Peyer's patch (tissue), 4 donors: ENCODE measurements at regions not wholly inside any gene's neighbourhood (a gene's known extent, or its start where the extent isn't known, plus 50 kb on each side); places are given as distances from the start of the nearest gene placed in this dataset.

Experiments
- DNase-seq, 3 donors: peaks; one replicate each; pipeline ENCODE4 v3.0.0-alpha.2; 2017 to 2019
- H3K27ac ChIP-seq, 4 donors: fragments of 200-600 bp; sonication (generic); one replicate each; pipeline ENCODE4 v1.5.1; 2016 to 2019
- H3K27me3 ChIP-seq, 2 donors: fragments of 200-600 bp; sonication (generic); one replicate each; pipeline ENCODE4 v1.5.1; 2019
- H3K36me3 ChIP-seq, 3 donors: fragments of 200-600 bp; sonication (generic); one replicate each; pipeline ENCODE4 v1.5.1; 2016 to 2019
- H3K4me1 ChIP-seq, 4 donors: fragments of 200-600 bp; sonication (generic); one replicate each; pipeline ENCODE4 v1.5.1; 2016 to 2019
- H3K4me3 ChIP-seq, 4 donors: fragments of 200-600 bp; sonication (generic); 1 replicate in 3 of 4; 2 replicates in 1 of 4; pipeline ENCODE4 v1.5.1; 2016 to 2019; ENCODE audit warnings: mild to moderate bottlenecking in 1 of 4
- H3K9me3 ChIP-seq, 4 donors: fragments of 200-600 bp; sonication (generic); one replicate each; pipeline ENCODE4 v1.5.1; 2016 to 2019; ENCODE audit warnings: mild to moderate bottlenecking in 1 of 4
- CTCF ChIP-seq, 6 experiments: fragments of 450-650 bp in 4 of 6; fragments of 200-600 bp in 2 of 6; sonication (generic) in 1 of 6; IDR thresholded peaks; one replicate each; pipeline ENCODE4 v1.5.1; 2017 to 2019; ENCODE audit warnings: antibody characterized with exemption in 6 of 6, mild to moderate bottlenecking in 3 of 6, moderate library complexity in 1 of 6
- POLR2A ChIP-seq, 2 donors: fragments of 450-650 bp; IDR thresholded peaks; one replicate each; pipeline ENCODE4 v1.5.1; 2017; ENCODE audit warnings: antibody characterized with exemption in 2 of 2, mild to moderate bottlenecking in 2 of 2, moderate library complexity in 2 of 2

GRCh38 chr18:42187611-42188380 is 232.8 kb downstream of the PIK3C3 start:
- no peaks in the 10 kb centered on the region for H3K36me3 ChIP-seq
- H3K4me1 ChIP-seq, result no peaks in the 10 kb centered on the region
- H3K27me3 ChIP-seq, result no peaks in the 10 kb centered on the region
- no peak overlapping the region for H3K4me3 ChIP-seq
- no peak for TF ChIP-seq POLR2A (IDR thresholded peaks at IDR 0.05)
- TF ChIP-seq CTCF (IDR thresholded peaks at IDR 0.05), result no peak
- H3K9me3 ChIP-seq, result no peaks in the 10 kb centered on the region
- no peak overlapping the region for H3K27ac ChIP-seq
- no peak for DNase-seq

GRCh38 chr18:42190643-42191042 is 235.6 kb downstream of the PIK3C3 start:
- no peaks in the 10 kb centered on the region for H3K4me1 ChIP-seq
- TF ChIP-seq CTCF (IDR thresholded peaks at IDR 0.05), result no peak
- TF ChIP-seq POLR2A (IDR thresholded peaks at IDR 0.05), result no peak
- no peak for DNase-seq
- H3K36me3 ChIP-seq, result no peaks in the 10 kb centered on the region
- no peak overlapping the region for H3K4me3 ChIP-seq
- no peaks in the 10 kb centered on the region for H3K9me3 ChIP-seq
- H3K27ac ChIP-seq, result no peak overlapping the region
- no peaks in the 10 kb centered on the region for H3K27me3 ChIP-seq

GRCh38 chr18:42192251-42193248 is 237.5 kb downstream of the PIK3C3 start:
- Histone ChIP-seq H3K27me3 (no peaks in the 10 kb centered on the region), H3K9me3 (no peaks in the 10 kb centered on the region), H3K27ac (no peak overlapping the region), H3K4me3 (no peak overlapping the region), H3K36me3 (no peaks in the 10 kb centered on the region), H3K4me1 (no peaks in the 10 kb centered on the region)
- DNase-seq, result no peak
- TF ChIP-seq CTCF (IDR thresholded peaks at IDR 0.05) (no peak), POLR2A (IDR thresholded peaks at IDR 0.05) (no peak)

GRCh38 chr18:42196651-42197050 is 241.6 kb downstream of the PIK3C3 start:
- TF ChIP-seq CTCF (IDR thresholded peaks at IDR 0.05) (no peak), POLR2A (IDR thresholded peaks at IDR 0.05) (no peak)
- Histone ChIP-seq H3K27me3 (no peaks in the 10 kb centered on the region), H3K4me3 (no peak overlapping the region), H3K9me3 (no peaks in the 10 kb centered on the region), H3K36me3 (no peaks in the 10 kb centered on the region), H3K4me1 (no peaks in the 10 kb centered on the region), H3K27ac (no peak overlapping the region)
- DNase-seq, result no peak

GRCh38 chr18:42201137-42201536 is 246.1 kb downstream of the PIK3C3 start:
- Histone ChIP-seq H3K4me3 (no peak overlapping the region), H3K36me3 (no peaks in the 10 kb centered on the region), H3K4me1 (no peaks in the 10 kb centered on the region), H3K27ac (no peak overlapping the region), H3K27me3 (no peaks in the 10 kb centered on the region), H3K9me3 (no peaks in the 10 kb centered on the region)
- no peak for DNase-seq
- TF ChIP-seq CTCF (IDR thresholded peaks at IDR 0.05) (no peak), POLR2A (IDR thresholded peaks at IDR 0.05) (no peak)
